ENCODE measurements at regions not wholly inside any gene's neighbourhood (a gene's known extent, or its start where the extent isn't known, plus 50 kb on each side); places are given as distances from the start of the nearest gene placed in this dataset.

GRCh38 chr13:85419611-85420010 is 379.6 kb downstream of the SLITRK6 start:
- TF ChIP-seq CTCF (conservative IDR thresholded peaks at IDR 0.05 in 1 of 2, IDR thresholded peaks at IDR 0.05 in 1 of 2; ENCODE audit: low read depth in 1 of 2, low read length in 2 of 2): no peak
- TF ChIP-seq EZH2 (IDR thresholded peaks at IDR 0.05; ENCODE audit: low read length, missing control alignments): no peak
